ENCODE measurements at regions not wholly inside any gene's neighbourhood (a gene's known extent, or its start where the extent isn't known, plus 50 kb on each side); places are given as distances from the start of the nearest gene placed in this dataset.

DNA sequence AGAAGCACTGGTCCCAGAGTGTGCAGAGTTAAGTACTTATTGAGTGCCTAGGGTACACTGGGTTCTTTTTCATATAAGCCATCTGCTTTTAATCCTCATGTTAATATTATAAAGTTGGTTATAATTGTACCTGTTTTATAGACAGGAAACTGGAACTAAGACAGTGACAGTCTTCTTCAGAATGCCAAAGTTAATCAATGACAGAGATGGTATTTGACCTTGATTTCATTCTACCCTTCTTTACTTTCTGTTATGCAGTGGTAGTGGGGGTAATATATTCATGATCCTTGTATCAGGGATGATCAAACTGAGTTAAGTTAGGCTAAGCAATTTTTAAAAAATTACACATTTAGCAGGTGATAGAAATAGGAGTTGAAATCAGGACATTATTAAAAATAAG lies 108.6 kb upstream of the GOT2 start:
- no TSS peak for BruUV-seq (replicated peaks)

More for the DNA sequence above, 108.6 kb upstream of the GOT2 start:
- DNase-seq (ENCODE audit: low read depth, low spot score), result no peak
- intact Hi-C loops (cut with micrococcal nuclease; ENCODE audit: unreplicated experiment) (loop anchor here (10.0 kb wide), 4 partner anchors 202 to 1362 kb away; no protein-coding TSS in a partner anchor), in situ Hi-C loops (cut with MboI) (no loop called here)
- Histone ChIP-seq H3K36me3 (ENCODE audit: control insufficient read depth in 2 of 2, insufficient read depth in 2 of 2, low read length in 1 of 2) (no peaks in the 10 kb centered on the region), H3K4me1 (ENCODE audit: control insufficient read depth, insufficient read depth, low read length) (no peaks in the 10 kb centered on the region), H3K9ac (ENCODE audit: control insufficient read depth, insufficient read depth, low read length) (no peak overlapping the region), H3K4me2 (ENCODE audit: control insufficient read depth, insufficient read depth) (no peak overlapping the region), H3K79me2 (ENCODE audit: control insufficient read depth, insufficient read depth, low read length) (no peaks in the 10 kb centered on the region), H3K9me3 (replicated peaks; ENCODE audit: control insufficient read depth, insufficient read depth, low read length) (no peaks in the 10 kb centered on the region), H3K27me3 (replicated peaks in 1 of 2; ENCODE audit: control insufficient read depth in 2 of 2, insufficient read depth in 2 of 2, low read length in 1 of 2) (no peaks in the 10 kb centered on the region), H3K27ac (ENCODE audit: control insufficient read depth, insufficient read depth) (no peak overlapping the region), H4K20me1 (ENCODE audit: control insufficient read depth, insufficient read depth) (no peaks in the 10 kb centered on the region), H3K4me3 (no peak overlapping the region), H2AFZ (ENCODE audit: control insufficient read depth, low read depth, low read length) (no peak overlapping the region)
- TF ChIP-seq CBX5 (IDR thresholded peaks at IDR 0.05; ENCODE audit: low read depth), result no peak
- no peak for TF ChIP-seq ESRRA (IDR thresholded peaks at IDR 0.05; ENCODE audit: low read length)
- TF ChIP-seq, protein P1, sequence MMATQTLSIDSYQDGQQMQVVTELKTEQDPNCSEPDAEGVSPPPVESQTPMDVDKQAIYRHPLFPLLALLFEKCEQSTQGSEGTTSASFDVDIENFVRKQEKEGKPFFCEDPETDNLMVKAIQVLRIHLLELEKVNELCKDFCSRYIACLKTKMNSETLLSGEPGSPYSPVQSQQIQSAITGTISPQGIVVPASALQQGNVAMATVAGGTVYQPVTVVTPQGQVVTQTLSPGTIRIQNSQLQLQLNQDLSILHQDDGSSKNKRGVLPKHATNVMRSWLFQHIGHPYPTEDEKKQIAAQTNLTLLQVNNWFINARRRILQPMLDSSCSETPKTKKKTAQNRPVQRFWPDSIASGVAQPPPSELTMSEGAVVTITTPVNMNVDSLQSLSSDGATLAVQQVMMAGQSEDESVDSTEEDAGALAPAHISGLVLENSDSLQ (IDR thresholded peaks at IDR 0.05), result no peak
- TF ChIP-seq, protein P2, sequence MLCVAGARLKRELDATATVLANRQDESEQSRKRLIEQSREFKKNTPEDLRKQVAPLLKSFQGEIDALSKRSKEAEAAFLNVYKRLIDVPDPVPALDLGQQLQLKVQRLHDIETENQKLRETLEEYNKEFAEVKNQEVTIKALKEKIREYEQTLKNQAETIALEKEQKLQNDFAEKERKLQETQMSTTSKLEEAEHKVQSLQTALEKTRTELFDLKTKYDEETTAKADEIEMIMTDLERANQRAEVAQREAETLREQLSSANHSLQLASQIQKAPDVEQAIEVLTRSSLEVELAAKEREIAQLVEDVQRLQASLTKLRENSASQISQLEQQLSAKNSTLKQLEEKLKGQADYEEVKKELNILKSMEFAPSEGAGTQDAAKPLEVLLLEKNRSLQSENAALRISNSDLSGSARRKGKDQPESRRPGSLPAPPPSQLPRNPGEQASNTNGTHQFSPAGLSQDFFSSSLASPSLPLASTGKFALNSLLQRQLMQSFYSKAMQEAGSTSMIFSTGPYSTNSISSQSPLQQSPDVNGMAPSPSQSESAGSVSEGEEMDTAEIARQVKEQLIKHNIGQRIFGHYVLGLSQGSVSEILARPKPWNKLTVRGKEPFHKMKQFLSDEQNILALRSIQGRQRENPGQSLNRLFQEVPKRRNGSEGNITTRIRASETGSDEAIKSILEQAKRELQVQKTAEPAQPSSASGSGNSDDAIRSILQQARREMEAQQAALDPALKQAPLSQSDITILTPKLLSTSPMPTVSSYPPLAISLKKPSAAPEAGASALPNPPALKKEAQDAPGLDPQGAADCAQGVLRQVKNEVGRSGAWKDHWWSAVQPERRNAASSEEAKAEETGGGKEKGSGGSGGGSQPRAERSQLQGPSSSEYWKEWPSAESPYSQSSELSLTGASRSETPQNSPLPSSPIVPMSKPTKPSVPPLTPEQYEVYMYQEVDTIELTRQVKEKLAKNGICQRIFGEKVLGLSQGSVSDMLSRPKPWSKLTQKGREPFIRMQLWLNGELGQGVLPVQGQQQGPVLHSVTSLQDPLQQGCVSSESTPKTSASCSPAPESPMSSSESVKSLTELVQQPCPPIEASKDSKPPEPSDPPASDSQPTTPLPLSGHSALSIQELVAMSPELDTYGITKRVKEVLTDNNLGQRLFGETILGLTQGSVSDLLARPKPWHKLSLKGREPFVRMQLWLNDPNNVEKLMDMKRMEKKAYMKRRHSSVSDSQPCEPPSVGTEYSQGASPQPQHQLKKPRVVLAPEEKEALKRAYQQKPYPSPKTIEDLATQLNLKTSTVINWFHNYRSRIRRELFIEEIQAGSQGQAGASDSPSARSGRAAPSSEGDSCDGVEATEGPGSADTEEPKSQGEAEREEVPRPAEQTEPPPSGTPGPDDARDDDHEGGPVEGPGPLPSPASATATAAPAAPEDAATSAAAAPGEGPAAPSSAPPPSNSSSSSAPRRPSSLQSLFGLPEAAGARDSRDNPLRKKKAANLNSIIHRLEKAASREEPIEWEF (IDR thresholded peaks at IDR 0.05; ENCODE audit: insufficient replicate concordance, low read depth, low read length), result no peak
- TF ChIP-seq RUNX3 (IDR thresholded peaks at IDR 0.05; ENCODE audit: low read length), result no peak
- TF ChIP-seq TCF7 (IDR thresholded peaks at IDR 0.05; ENCODE audit: borderline replicate concordance), result no peak
- TF ChIP-seq STAT1 (conservative IDR thresholded peaks at IDR 0.05), result no peak
- TF ChIP-seq IKZF2 (IDR thresholded peaks at IDR 0.05), result no peak
- TF ChIP-seq, protein P3, sequence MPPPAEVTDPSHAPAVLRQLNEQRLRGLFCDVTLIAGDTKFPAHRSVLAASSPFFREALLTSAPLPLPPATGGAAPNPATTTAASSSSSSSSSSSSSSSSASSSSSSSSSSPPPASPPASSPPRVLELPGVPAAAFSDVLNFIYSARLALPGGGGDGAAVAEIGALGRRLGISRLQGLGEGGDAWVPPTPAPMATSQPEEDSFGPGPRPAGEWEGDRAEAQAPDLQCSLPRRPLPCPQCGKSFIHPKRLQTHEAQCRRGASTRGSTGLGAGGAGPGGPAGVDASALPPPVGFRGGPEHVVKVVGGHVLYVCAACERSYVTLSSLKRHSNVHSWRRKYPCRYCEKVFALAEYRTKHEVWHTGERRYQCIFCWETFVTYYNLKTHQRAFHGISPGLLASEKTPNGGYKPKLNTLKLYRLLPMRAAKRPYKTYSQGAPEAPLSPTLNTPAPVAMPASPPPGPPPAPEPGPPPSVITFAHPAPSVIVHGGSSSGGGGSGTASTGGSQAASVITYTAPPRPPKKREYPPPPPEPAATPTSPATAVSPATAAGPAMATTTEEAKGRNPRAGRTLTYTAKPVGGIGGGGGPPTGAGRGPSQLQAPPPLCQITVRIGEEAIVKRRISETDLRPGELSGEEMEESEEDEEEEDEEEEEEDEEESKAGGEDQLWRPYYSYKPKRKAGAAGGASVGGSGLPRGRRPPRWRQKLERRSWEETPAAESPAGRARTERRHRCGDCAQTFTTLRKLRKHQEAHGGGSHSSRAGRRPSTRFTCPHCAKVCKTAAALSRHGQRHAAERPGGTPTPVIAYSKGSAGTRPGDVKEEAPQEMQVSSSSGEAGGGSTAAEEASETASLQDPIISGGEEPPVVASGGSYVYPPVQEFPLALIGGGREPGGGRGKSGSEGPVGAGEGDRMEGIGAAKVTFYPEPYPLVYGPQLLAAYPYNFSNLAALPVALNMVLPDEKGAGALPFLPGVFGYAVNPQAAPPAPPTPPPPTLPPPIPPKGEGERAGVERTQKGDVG (CRISPR knock-in tag; IDR thresholded peaks at IDR 0.05), result no peak
- TF ChIP-seq EED (IDR thresholded peaks at IDR 0.05; ENCODE audit: low read depth), result no peak
- no peak for TF ChIP-seq NFIC (IDR thresholded peaks at IDR 0.05; ENCODE audit: low read depth, low read length)
- no peak for TF ChIP-seq BCL11A (IDR thresholded peaks at IDR 0.05; ENCODE audit: low read depth, low read length)
- no peak for TF ChIP-seq TARDBP (IDR thresholded peaks at IDR 0.05; ENCODE audit: borderline replicate concordance)
- ATAC-seq, result peak; percentile 62
- POLR2A ChIA-PET, result interaction anchor here (1.2 kb wide), 1 partner anchor 11 kb away, joined by 4 read pairs; no protein-coding TSS in a partner anchor
- CTCF ChIA-PET, result interaction anchor here (0.6 to 4.0 kb wide), 11 partner anchors 9 to 355 kb away, joined by 3 to 55 read pairs (median 4); no protein-coding TSS in a partner anchor
- FAIRE-seq, result no peak
- SMC1A ChIA-PET (ENCODE audit: uncharacterized antibody, unreplicated experiment), result interaction anchor here (0.6 to 4.1 kb wide), 13 partner anchors 8 to 664 kb away, joined by 3 to 38 read pairs (median 4); no protein-coding TSS in a partner anchor
- RAD21 ChIA-PET (ENCODE audit: unreplicated experiment), result interaction anchor here (0.9 to 3.5 kb wide), 5 partner anchors 9 to 1016 kb away, joined by 3 to 29 read pairs (median 4); no protein-coding TSS in a partner anchor
